ENCODE measurements at regions not wholly inside any gene's neighbourhood (a gene's known extent, or its start where the extent isn't known, plus 50 kb on each side); places are given as distances from the start of the nearest gene placed in this dataset.

DNA sequence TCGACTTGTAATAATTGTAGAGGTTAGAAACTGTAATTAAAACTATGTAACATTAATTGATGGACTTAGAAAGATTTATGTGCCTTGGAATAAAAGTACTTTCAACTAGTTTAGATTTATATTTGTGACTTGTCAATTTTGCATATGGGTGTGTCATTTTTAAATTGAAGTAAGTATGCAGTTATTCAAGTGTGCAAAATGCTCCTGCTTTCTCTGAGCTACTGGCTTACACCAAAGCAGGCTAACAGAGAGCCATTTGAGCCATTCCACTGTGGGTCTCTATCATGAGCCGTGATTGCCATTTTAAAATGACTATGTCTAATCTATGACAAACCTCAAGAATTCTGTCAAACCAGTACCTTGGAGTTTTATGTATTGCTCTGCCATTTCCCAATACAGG is 345.0 kb upstream of the MDFIC2 start:
- TF ChIP-seq, protein P1, sequence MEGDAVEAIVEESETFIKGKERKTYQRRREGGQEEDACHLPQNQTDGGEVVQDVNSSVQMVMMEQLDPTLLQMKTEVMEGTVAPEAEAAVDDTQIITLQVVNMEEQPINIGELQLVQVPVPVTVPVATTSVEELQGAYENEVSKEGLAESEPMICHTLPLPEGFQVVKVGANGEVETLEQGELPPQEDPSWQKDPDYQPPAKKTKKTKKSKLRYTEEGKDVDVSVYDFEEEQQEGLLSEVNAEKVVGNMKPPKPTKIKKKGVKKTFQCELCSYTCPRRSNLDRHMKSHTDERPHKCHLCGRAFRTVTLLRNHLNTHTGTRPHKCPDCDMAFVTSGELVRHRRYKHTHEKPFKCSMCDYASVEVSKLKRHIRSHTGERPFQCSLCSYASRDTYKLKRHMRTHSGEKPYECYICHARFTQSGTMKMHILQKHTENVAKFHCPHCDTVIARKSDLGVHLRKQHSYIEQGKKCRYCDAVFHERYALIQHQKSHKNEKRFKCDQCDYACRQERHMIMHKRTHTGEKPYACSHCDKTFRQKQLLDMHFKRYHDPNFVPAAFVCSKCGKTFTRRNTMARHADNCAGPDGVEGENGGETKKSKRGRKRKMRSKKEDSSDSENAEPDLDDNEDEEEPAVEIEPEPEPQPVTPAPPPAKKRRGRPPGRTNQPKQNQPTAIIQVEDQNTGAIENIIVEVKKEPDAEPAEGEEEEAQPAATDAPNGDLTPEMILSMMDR (IDR thresholded peaks at IDR 0.05; ENCODE audit: insufficient read depth, low read length, poor library complexity, severe bottlenecking), result no peak
- H3K36me3 ChIP-seq (ENCODE audit: control insufficient read depth, insufficient read depth, low read length), result no peaks in the 10 kb centered on the region
- H3K4me3 ChIP-seq (replicated peaks; ENCODE audit: low read depth, low read length), result no peak overlapping the region
- no peaks in the 10 kb centered on the region for H3K27me3 ChIP-seq (replicated peaks; ENCODE audit: control insufficient read depth, insufficient read depth, low read length)
- no peak for DNase-seq (ENCODE audit: extremely low read depth, insufficient read length)

DNA sequence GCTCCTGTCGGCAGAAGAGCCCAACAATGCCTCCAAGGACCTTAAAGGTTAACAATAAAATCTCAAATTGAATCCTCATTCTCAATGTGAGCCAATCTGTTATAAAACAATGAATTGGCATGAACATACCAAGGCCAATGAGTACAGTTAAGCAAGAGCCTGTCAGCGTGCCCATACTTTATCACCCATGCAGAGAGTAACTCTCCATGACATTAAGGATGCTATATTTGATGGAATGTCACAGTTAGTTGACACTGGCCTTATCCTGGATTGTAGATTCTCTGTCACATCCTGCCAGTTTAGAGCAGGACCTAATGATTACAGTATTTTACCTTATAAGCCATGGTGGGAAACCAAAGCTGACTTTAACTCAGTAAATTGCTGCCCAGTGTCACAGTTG is 335.4 kb upstream of the MDFIC2 start:
- H3K4me3 ChIP-seq (replicated peaks; ENCODE audit: low read depth, low read length), result no peak overlapping the region
- no peaks in the 10 kb centered on the region for H3K36me3 ChIP-seq (ENCODE audit: control insufficient read depth, insufficient read depth, low read length)
- no peaks in the 10 kb centered on the region for H3K27me3 ChIP-seq (replicated peaks; ENCODE audit: control insufficient read depth, insufficient read depth, low read length)
- TF ChIP-seq, protein P1 (IDR thresholded peaks at IDR 0.05; ENCODE audit: insufficient read depth, low read length, poor library complexity, severe bottlenecking), result no peak
- no peak for DNase-seq (ENCODE audit: extremely low read depth, insufficient read length)

DNA sequence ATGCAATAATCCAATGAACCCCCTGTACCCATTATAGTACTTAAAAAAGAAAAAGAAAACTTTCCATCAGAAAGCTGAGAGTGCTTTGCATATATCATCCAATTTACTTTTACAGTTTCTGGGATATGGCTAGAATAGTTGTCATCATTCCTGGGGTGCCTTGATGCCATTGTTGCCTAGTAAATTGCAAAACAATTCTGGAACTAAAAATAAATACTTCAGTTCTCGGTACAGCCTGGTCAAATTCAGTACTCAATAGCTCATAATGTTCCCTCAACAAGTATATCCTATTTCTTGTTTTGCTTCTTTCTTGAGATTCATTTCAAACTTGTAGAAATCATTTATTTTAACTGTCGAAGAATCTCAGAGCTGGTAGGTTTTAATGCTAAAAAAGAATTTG is 334.7 kb upstream of the MDFIC2 start:
- TF ChIP-seq, protein P1 (IDR thresholded peaks at IDR 0.05; ENCODE audit: insufficient read depth, low read length, poor library complexity, severe bottlenecking), result no peak
- Histone ChIP-seq H3K4me3 (replicated peaks; ENCODE audit: low read depth, low read length) (no peak overlapping the region), H3K36me3 (ENCODE audit: control insufficient read depth, insufficient read depth, low read length) (no peaks in the 10 kb centered on the region), H3K27me3 (replicated peaks; ENCODE audit: control insufficient read depth, insufficient read depth, low read length) (no peaks in the 10 kb centered on the region)
- DNase-seq (ENCODE audit: extremely low read depth, insufficient read length), result no peak

DNA sequence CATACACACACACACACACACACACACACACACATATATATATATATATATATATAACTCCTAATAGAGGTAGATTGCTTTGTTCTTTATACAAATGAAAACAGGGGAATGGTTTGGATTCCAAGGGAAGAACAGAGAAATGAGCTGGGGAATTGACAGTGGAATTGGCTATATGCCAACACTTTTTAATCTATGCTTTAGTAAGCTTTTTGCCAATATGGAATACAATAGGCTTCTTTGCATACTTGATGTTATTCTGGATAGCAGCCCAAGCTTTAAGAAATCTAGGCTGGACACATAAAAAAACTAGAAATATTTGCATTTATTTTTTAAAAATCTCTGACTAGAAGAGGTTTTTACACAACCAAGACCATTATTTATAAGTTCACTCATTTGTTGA is 334.2 kb upstream of the MDFIC2 start:
- no peaks in the 10 kb centered on the region for H3K36me3 ChIP-seq (ENCODE audit: control insufficient read depth, insufficient read depth, low read length)
- no peak for DNase-seq (ENCODE audit: extremely low read depth, insufficient read length)
- no peaks in the 10 kb centered on the region for H3K27me3 ChIP-seq (replicated peaks; ENCODE audit: control insufficient read depth, insufficient read depth, low read length)
- TF ChIP-seq, protein P1 (IDR thresholded peaks at IDR 0.05; ENCODE audit: insufficient read depth, low read length, poor library complexity, severe bottlenecking), result no peak
- H3K4me3 ChIP-seq (replicated peaks; ENCODE audit: low read depth, low read length), result no peak overlapping the region

DNA sequence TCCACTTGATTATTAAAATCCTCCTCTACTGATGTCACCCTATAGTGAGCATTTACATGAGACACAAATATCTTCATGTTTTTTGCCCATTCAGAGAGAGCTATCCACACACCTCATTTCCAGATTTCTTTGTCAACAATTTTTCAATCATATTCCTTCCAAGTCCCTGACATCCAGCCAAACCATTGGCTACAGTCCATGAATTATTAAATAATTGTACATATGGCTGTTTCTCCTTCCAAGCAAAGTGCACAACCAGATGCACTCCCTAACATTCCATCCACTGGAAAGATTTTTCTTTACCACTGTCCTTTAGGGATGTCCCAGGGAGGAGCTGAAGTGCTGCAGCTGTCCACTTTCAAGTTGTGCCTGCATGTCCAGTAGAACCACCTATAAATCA is 328.0 kb upstream of the MDFIC2 start:
- TF ChIP-seq, protein P1 (IDR thresholded peaks at IDR 0.05; ENCODE audit: insufficient read depth, low read length, poor library complexity, severe bottlenecking), result no peak
- Histone ChIP-seq H3K36me3 (ENCODE audit: control insufficient read depth, insufficient read depth, low read length) (no peaks in the 10 kb centered on the region), H3K27me3 (replicated peaks; ENCODE audit: control insufficient read depth, insufficient read depth, low read length) (no peaks in the 10 kb centered on the region), H3K4me3 (replicated peaks; ENCODE audit: low read depth, low read length) (no peak overlapping the region)
- DNase-seq (ENCODE audit: extremely low read depth, insufficient read length), result no peak

DNA sequence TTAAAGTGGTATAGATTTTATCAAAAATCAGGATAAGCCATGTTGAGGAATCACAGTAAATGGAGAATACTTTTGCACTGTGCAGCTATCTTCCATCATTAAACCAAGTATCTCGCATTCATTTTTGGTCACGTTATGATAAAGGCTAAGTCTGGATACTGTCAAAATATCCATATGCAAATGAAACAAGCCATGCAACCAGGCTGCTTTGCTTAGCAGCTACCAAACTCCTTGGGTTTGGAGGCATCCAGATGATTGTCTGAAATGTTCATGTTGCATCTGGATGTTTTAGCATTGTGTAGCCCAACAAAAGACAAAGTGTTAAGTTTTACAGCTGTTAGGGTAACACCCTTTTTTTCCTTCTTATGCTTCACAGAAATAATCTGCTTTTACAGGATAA is 322.9 kb upstream of the MDFIC2 start:
- DNase-seq (ENCODE audit: extremely low read depth, insufficient read length), result no peak
- Histone ChIP-seq H3K27me3 (replicated peaks; ENCODE audit: control insufficient read depth, insufficient read depth, low read length) (no peaks in the 10 kb centered on the region), H3K4me3 (replicated peaks; ENCODE audit: low read depth, low read length) (no peak overlapping the region), H3K36me3 (ENCODE audit: control insufficient read depth, insufficient read depth, low read length) (no peaks in the 10 kb centered on the region)
- TF ChIP-seq, protein P1 (IDR thresholded peaks at IDR 0.05; ENCODE audit: insufficient read depth, low read length, poor library complexity, severe bottlenecking), result no peak

Measured in GM06990 (cell line).